ENCODE measurements at regions not wholly inside any gene's neighbourhood (a gene's known extent, or its start where the extent isn't known, plus 50 kb on each side); places are given as distances from the start of the nearest gene placed in this dataset.

DNA sequence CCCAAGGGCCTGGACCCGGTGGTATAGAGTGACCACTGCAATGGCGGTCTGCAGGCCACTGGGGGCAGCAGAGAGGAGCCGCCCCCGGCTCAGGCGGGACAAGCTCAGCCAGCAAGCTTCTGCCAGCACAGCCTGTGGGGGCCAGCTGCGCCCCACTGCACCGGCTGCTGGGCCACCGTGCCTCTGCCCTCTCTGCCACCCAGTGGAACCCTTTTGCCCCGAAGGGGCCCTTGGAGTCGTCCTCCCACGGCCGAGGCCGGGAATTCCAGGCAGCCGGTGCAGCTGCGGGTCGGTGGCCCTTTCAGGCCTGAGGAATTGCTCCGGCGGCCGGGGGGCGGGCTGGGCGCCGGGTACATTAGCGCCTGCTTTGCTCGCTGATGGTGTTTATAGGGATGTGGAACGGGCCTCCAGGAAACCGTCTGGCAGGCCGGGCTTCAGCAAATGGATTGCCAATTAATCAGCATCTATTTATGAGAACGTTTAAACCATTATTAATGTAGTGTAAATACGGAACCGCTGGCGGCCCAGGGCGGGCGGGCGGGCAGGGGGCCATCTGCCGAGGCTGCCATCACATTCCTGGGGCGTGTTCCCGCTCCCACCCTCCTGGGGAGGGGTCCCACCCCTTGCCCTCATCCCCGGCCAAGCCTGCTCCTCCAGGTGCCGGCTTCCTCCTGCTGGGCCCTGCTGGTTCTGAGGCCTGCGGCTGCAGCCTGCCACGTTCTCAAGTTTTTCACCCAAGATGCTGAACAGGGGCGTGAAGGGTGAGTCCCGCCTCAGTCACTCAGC is 127.4 kb downstream of the BARX1 start:
- DNase-seq, result no peak

DNA sequence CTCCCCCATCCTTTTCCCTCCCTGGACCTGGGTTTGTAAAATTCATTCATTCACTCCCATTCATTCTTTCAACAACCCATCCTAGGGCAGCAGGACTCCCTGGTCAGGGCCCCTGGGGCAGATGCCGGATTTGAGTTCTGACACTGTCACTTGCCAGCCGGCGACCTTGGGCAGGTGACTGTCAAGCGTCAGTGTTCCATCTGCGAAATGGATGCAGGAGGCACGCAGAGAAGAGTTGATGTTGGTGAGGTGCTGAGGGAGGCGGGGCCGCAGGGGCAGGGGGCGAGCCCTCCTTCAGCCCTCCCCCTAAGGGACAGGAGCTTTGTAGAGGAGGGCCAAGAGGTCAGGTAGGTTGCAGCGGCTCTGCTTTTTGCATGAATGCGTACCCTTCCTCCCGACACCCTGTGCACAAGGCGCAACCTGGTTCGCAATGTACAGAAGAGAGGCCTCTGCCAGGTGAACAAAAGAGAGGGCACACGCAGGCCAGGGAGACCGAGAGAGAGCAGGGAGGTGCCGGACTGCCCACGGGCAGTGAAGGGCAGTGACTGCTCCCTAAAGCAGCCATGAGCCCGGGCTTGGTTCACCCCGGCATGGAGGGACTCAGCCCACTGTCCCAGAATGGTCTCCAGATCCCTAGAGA is 128.1 kb downstream of the BARX1 start:
- no peak for DNase-seq

DNA sequence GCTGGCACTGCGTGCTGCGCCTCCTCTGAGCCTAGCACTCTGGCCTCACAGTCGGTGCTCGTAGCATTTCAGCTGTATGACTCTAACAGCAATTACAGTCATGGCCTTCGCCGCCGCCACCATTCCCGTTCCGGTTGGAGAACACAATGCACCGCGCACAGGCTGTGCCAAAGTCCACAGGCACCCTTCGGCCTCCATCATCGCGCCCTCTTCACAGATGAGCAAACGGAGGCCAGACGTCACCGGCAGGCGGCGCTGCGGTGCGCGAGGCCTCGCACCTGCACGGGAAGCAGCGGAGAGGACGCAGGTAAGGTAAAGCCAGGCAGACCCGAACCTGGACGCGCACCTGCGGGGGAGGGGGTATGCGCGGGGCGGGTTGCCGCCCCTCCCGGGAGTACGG is 128.9 kb downstream of the BARX1 start:
- DNase-seq, result no peak

DNA sequence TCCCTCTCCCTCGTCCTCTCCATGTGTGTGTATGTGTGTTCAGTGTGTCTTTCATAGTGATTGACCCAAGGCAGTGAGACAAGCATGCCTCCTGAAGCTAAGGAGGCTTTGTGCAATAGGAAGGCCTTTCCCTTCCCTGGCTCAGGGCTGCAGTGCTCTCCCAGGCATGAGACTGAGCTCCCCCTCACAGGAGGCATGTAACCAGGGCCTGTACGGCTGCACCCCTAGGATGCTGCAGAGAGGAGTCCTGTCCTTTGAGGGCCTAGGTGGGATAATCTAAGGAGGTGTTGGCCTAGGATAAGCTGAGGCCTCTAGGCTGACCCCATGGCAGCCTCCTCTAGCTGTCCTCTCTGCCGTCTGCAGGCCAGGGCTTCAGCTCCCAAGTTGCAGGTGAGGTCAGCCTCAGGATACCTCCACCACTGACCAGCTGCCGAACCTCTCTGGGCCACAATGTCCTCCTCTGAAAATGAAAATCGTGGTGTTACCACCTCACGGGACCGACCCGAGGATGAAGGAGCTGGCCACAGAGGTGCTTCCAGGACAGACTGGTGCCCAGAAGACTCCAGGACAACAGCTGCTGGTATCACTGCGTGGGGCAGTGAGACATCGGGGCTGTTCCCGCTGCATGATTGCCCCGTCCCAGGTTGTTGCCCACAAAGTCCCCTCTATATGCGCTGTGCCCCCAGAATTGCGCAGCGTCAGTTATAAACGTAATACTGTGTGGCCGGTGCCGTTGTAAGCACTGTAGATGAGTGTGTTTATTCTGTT is 129.6 kb downstream of the BARX1 start:
- no peak for DNase-seq

DNA sequence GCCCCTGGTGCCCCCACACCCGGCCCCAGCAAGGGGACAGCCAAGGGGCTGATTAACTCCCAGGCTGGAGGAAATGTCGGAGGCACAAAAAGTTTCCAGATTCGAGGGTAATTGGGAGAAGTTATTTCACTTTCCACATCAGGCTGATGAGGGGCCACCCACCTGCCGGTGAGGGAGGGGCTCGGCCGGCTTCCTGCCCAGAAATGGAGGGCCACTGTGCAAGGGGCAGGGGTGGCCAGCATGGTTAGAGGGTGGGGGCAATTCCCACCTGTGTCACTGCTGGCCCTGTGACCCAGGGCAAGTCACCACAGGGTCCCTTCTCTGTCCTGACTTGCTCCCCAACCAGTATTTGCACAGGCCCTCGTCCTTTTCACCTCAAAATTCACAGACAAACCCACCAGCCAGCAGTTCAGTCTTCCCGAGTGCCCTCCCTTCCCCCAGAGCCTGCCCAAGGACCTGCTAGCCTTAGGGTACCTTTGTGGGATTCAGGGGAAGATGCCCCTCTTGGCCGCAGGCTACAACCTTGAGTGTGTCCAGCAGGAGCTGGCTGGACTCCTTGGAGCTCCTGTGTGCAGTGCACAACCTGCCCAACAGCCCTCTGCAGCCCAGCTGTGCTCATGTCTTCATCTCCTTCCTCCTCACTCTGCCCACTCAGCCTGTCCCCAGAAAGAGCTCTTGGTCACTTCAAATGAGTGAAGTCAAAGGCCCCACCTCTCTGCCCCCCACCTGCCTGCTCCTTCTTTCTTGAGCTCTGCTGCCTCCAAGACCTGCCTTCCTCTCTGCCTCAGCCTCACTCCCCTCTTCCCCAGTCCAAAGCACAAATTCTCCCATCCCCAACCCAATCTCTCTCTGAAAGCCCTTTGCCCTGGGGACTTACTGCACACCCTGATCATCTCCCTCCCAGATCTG is 130.5 kb downstream of the BARX1 start:
- no peak for DNase-seq

DNA sequence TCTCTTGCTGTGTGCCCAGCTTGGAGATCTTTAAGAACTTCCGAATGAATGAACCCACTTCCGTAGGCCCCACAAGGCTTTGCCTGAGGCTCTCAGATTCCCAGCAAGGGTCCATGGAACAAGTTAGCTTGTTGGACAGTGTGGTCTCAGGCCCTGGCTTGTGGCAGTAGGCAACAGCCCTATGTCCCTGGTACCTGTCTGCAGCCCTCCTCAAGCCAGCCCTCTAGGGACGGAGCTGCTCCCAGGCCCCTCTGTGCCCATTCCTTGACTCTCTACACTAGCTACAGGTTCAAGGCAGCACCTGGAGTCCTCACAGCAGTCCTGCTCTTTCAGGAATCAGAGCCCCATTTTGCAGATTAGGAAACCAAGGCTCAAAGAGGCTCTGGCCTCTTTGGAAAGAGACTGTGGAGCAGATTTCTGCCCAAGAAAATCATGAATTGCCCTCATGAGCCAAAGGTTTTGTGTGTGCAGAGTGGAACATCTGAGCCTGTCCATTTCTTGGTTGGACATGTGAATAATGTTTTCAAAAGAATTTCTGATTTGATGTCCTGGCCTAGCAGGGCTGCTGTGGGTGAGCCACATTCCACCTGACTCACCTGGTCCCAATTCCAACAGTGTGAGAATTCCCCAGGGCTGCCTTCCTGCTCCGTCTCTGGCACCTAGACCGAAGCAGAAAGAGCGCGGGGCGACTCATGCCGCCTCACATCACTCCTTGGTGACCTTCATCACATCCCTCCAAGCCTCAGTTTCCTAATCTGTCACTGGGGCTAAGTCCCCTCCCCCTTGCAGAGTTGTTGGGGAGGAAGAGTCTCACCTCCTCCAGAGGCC is 131.7 kb downstream of the BARX1 start:
- no peak for DNase-seq

DNA sequence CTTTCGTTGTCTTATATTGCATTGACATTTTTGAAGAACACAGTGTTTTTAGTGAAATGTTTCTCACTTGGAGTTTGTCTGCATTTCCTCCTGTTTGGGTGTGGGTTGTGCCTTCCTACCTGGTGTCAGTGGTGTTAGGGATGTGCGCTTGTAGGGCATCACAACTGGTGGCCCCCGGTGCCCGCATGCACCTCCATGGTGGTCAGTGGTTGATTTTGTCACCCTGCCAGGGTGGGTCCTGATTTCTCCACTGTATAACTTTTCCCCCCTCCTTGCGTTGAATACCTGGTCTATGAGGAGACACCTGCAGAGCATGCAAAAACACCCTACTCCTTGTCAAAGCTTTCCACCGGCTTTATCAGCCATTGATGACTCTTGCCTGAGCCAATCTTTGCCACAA is 132.9 kb downstream of the BARX1 start:
- DNase-seq, result no peak

DNA sequence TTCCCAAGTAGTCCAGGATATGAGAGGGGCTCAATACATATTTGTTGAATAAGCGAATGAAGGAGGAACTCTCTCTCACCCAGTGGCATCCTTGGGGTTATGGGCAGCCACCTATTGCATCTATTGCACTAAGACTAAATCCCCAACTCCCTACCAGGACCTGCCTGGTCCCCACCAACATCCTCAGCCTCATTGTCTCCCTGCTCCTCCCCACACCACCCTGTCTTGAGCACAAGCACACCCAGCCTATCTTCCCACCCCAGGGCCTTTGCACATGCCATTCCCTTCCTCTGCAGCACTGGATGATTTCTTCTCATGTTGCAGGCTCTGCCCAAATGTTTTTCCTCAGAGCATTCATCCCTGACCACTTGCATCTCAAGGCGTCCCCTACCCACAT is 133.8 kb downstream of the BARX1 start:
- no peak for DNase-seq

DNA sequence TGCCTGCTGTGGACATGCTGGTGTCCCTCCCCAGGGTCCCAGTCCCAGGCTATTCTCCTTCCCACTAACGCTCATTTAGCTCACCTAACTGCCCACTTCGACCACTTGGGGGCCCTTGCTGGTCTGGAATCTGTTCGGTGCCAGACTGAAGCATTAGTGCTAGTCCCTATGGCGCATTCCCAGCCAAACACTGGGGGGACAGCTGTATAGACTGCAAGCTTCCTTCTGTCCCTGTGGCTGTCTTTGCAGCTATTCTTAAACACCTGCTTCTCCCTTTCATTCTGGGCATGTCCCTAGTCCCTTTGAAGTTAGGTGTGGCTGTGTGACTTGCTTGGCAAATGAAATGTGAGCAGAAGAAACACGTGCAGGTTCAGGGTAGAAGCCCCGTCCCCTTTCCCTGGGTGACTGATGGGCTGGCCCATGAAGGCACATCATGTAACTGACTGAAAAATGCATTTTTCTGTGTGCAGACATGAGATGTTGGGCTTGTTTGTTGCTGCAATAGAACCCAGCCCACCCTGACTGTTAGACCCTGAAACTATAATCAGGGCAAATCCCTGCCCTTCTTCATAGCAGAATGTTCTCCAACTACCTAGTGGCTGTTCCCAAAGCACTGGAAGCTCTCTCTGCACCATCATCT is 134.4 kb downstream of the BARX1 start:
- no peak for DNase-seq

DNA sequence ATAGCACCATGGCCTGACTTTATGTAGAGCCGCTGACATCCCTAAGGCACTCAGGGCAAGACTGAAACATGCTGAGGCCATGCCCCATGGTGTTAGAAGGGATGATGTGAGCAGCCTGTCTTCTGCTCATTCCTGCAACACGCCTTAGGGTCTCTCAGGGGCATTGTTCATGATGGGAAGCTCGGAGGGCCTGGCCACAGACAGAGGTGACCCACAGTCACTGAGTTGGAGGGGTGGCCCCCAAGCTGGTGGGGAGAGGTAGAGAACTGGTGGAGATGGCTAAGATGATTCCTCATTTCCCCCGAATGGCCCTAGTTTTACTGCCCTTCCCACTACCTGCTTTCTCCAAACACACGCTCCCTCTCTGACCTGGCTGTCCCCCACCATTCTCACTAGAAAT is 135.2 kb downstream of the BARX1 start:
- DNase-seq, result no peak

DNA sequence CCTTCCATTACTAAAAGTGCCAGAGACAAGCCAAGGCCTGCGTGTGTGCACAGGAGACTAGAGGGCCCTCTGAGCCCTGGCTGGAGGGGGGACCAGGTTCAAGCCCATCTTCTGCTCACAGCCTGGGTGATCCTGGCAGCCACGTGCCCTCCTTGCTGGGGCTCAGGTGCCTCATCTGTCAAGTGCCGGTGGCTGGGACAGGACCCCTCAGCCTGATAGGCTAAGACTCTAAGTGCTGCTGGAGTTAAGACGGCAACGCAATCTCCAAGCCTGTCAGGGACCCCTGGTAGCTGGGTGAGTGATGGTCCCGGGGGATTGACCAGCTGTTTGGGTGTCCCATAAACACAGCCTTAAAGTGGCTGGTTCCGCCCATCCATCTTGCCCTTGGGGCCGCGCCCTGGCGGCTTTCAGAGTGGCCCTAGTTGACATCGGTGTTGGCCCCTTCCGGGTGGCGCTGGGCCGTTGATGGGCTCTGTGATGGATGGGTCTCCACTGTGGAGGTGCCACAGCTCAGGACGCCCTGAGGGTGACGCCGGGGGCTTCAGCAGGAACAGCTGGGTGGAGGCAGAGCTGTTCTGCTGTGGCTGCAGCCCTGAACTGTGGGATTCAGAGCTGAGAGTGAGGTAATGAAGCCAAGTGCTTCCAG is 136.2 kb downstream of the BARX1 start:
- no peak for DNase-seq

DNA sequence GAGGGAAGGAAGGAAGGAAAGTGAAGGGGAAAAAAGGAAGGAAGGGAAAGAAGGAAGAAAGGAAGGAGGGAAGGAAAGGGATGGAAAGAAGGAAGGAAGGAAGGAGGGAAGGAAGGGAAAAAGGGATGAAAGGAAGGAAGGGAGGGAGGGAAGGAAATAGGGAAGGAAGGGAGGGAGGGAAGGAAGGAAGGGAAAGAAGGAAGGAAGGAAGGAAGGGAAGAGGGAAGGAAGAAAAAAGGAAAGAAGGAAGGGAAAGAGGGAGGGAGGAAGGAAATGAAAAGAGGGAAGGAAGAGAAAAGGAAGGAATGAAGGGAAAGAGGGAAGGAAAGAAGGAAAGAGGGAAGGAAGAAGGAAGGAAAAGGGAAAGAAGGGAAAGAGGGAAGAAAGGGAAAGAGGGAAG is 136.9 kb downstream of the BARX1 start:
- no peak for DNase-seq

DNA sequence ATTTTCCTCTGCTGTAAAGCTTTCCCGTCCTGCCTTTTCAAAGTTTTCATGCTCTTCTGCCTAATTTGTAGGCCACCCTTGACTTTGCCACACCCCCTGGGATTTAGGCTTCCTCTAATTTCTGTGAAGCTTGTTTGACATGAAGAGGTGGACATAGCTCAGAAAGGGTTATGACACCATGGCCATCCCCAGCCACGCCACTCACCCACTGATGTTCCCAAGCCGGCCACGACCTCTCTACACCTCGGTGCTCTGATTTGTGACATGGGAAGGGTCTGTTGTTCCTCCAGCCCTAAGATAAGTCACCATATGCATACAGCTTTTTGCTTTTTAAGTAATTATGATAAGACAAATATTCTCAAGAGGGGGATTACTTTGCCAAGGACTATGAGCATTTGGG is 139.5 kb downstream of the BARX1 start:
- DNase-seq, result no peak

DNA sequence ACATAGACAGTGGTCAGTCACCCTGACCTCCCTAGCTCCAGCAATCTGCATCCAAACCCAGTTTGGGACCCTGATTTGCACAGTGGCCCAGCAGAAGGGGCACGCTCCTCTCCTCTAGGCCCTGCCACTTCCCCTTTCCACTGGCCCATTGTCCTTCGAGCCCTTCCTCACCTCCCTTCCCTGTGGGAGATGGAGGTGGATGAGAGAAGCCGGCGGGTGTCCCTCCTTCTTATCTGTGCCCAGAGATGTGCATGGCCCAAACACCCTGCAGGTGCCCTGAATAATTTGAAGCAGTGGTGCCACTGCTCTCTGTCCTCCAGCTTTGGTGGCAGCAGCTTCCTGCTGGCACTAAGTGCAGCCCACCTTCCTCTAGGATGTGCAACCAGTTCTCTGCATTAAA is 140.0 kb downstream of the BARX1 start:
- DNase-seq, result no peak

DNA sequence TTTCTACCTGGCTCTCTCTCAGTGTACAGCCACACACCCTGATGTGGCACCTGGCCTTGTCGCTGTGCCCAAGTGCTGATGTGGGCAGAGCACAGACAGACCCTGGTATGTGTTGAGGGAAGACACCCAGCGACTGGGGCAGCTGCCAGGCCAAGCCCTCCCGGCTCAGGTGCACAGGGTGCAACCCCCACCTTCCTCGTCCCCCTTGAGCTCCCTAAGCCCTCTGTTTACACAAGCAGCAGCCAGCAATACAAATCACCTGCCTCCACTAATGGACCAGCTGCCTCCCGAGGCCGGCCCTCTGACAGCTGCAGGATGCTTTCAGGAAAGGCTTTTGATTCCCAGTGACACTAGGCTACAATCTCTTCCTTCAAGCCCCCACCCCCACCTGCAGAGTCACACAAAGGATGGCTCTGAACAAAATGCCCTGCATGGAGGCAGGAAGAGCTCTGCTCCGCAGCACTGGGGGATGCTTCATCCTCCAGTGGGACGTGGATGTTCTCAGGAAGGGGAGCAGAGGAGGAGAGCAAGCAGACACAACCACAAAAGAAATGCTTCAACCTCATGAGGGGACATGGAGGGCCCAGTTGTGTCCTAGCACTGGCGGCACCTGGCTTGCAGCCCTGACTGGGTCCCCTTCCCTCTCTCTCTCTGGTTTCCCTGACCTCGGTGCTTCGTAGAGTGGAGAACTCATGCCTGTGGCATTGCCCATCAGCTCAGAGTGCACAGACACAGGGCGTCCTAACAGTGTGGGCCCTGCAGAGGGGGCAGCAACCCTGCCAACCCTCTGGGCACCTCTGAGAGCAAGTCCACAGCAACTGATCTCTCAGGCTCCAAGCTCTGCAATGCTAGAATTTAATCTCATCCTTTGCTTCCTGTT is 140.8 kb downstream of the BARX1 start:
- peak; percentile 99 for DNase-seq

DNA sequence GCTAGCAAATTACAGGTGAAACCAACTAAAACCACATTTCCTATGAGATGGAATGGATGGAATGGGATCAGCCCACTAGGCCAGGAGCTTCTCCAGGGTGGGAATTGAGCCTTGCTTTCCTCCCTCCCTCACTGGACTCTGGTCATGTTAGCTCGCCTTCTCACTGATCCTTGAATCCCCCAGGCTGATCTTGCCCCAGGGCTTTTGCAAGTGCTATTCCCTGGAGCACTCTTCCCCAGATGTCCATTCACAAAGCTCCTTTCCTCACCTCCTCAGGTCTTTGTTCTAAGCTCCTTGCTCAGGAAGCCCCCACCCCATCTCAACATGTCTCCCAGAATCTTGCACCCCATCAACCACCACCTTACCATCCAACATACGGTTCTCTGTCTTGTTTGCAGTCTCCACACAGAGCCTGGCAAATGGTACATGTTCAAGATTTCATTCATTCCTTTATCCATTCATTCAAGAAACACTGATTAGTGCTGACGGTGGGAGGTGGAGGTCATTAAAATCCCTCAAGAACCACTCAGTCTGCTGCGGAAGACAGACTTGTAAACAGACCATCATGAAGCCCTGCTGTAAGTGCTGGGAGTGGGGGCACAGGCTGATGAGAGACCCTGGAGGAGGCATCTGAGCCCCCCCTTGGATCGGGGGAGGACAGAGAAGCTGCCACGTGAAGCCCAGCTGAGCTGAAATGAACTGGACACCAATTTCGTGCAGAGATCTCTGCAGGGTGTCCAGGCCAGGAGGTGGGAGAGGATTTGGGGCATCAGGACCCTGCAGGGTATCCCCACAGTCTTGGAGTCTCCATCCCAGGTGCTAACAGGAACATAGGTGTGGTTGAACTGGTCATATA is 141.7 kb downstream of the BARX1 start:
- peak; percentile 74 for DNase-seq

DNA sequence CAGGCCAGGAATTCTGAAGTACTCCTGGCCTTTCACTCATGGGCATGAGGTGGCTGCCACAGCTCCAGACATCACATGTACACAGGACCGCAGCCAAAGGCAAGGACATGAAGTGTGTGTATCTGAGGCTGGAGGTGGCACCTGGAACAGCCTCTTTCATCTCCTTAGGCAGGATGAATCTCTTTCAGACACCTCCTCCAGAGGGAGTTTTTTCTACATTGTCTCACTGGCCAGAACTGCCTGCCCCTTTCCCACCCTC is 142.8 kb downstream of the BARX1 start:
- DNase-seq, result no peak

DNA sequence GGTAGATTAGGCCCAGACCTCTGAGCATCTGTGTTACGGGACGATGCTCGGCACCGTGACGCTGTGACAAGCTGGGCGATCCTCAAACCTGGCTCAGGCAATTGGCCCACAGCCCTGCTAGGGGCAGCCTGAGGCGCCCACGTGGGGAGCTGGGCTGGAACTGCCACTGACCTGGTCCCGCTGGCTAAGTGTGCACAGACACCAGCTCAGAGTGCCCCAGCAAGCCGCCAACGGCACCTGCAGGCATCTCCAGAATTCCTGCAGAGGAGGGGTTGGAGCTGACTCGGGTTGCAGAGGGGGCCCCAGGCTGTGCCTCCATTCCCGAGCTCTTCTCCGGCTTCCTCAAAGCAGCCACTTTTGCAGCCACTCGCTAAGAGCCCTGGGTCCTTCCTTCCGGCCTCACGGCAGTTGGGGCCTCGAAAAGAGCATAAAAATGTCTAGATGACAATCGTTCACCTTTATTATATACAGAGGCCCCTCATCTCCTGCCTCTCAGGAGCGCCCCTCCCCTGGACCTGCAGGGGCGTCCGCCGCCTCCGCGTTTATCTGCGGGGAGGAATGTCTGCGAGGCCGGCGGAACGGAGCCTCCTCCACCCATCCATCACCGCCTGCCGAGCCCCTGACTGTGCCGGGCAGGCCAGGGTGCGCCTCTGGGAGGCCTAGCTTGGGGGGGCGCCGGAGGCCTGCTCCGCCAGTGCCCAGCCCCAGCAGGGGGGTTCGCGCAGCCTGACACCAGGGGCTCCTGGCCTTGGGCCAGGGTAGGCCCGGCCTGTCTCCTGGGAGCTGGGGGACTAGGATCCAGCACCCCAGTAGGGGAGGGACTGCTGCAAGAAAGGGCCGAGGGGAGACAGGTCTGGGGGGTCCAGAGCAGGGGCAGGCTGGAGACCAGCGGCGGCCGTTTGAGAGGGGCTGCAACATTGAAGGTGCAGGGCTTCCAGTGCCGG is 144.9 kb downstream of the BARX1 start:
- DNase-seq, result no peak
